Renal pelvis (tissue), 1 donor: ENCODE measurements at regions not wholly inside any gene's neighbourhood (a gene's known extent, or its start where the extent isn't known, plus 50 kb on each side); places are given as distances from the start of the nearest gene placed in this dataset.

Experiments
- DNase-seq: peaks from one replicate; pipeline ENCODE4 v3.0.0-alpha.2; 2013

DNA sequence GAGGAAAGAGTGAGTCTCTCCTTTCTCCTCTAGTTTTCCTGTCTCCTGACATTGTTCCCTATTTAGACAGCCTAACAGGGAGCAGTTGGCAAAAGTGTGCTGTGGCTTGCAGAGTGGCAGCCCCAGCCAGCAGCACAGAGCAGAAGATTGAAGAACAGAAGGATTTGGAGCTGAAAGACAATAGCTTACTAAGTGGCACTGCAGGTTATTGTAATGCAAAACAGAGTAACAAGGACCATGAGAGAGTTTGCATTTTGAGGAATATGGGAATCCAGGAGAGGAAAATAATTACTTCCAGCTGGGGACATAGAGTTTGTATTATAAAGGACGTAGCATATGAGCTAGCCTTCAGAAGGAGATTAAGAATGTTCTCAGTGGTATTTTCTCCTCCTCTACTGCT, 342.4 kb downstream of the AKAIN1 start:
- DNase-seq = no peak

- DNase-seq = no peak
These were observed 345.6 kb downstream of the AKAIN1 start for GRCh38 chr18:4851301-4851976.

DNA sequence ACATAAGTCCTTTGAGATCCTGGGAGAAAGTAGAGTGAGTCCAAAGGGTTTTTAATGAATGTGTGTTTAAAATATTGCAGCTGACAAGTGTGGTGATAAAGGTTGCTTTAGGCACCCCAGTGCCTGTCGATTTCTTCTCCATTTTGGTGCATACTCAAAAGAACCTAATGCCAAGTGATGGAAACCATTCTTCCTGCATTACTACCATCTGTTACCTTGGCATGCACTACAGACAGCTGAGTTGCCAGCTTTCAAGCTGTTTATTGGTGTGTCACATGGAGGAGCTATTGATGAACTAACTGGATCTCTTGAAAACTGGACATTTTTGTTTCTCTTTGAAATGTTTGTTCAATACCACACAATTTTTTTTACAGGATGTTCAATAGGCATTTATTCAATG, 350.0 kb downstream of the AKAIN1 start:
- no peak for DNase-seq

GRCh38 chr18:4844320-4844719, 352.7 kb downstream of the AKAIN1 start:
- no peak for DNase-seq

DNA sequence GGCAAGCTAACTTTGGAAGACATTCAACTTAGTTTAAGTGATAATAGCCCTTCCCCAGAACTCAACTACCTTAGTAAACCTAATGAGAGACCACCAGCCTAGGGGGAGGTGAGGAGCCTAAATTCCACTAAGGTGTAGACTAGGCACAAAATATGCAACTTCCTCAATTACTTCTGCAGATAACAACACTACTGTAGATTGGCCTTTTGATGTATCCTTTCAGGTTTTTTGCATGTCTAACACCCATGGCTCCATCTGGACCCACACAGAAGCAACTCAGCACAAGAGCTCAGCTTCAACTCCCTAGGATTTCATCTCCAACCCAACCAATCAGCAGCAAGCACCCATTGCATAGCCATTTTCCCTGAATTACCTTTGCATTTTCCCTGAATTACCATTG, 353.3 kb downstream of the AKAIN1 start:
- no peak for DNase-seq

DNA sequence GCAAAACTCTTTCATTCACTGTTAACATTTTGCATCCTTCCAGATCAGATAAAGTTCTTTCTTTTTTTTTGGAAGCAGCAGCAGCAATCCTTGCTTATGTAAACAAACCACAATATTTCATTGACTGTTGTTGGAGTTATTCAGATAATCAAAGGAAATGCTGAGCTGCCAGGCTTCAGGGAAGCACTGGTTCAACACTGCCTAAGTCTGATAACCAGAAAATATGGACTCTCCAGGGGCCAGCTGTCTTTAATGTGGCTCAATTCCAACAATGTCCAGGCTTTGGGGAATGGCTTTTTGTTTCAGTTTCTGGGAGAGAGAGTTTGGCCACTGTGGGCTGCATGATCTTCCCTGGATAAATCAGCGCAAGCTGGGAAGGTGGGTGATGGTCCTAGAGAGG, 354.3 kb downstream of the AKAIN1 start:
- DNase-seq = no peak

DNA sequence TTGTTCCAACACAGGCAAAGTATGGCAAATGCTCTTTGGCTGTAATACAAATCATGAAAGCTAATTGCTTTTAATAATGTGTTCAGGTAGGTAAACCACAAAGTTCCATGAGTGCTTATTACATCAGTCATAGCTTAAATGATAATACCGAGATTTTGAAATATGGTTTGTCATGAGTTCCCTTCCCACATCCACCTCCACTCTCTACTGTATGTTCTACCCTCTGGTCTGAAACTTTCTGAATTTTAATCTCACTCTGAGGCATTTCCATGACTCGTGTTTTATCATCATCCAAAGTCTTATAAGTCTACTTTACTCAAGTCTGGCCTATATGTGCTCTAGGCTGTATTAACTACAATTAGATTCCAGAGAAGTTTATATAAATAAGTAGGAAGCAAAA, 354.8 kb downstream of the AKAIN1 start:
- DNase-seq = no peak

DNA sequence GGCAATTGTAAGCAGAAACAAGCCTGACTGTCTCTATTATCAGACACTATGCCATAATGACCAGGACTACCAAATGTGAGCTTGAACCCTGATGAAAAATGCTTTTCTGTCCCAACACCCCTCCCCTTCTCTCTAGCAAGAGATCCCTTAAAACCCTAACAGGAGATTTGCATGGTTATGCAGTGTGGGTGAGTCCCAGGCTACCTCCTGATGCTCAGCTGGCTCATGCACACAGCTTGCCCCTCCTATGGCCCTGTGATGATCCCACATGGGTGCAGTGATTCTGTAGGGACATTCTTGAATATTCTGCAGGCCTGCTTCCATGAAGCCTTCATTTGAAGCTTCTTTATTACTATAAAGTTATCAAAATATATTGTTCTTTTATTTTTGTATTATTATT, 357.4 kb downstream of the AKAIN1 start:
- DNase-seq = no peak

DNA sequence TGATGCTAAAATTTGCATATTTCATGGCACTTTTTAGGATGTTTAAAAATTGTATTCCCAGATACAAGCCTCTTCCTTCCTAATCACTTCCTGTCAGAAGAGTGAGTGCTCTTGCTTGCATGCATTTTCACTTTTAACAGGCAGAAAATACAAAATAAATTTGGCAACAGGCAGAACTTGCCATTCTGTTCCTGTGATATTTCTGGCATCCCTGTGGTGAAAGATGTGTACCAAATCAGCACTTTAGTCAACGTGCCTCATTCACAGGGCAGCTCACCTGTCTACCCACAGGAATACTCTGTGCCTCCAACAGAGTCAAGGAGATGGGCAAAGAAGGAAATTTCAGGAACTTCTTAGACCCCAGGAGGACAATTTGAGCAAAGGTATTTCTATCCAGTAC, 360.9 kb downstream of the AKAIN1 start:
- no peak for DNase-seq

- DNase-seq = no peak
These were observed 365.2 kb downstream of the AKAIN1 start for GRCh38 chr18:4831791-4832375.

GRCh38 chr18:4831127-4831526, 365.9 kb downstream of the AKAIN1 start:
- no peak for DNase-seq

- DNase-seq = no peak
These were observed 368.0 kb upstream of the DLGAP1 start for GRCh38 chr18:4823091-4823490.

- DNase-seq = no peak
These were observed 366.7 kb upstream of the DLGAP1 start for GRCh38 chr18:4821801-4822200.

DNA sequence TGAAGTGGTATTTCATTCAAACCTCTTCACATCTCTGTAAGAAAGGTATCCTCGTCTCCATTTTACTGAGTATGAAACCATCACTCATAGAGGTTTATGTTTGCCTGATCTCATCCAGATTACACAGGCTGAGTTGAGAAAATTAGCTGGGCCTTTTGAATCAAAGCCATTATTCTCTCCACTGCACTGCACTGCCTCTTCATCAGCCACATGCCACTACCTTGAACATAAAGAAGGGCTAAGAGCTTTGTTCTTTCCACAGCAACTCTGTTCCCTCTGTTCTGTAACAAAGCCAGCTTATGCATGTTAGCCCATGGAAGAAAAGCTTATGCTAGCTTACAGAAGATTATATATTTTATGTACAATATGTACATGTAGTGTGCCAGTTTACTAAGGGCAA, 362.6 kb upstream of the DLGAP1 start:
- no peak for DNase-seq

GRCh38 chr18:4813708-4814107, 358.6 kb upstream of the DLGAP1 start:
- DNase-seq = no peak

GRCh38 chr18:4808891-4809290, 353.8 kb upstream of the DLGAP1 start:
- DNase-seq = no peak

DNA sequence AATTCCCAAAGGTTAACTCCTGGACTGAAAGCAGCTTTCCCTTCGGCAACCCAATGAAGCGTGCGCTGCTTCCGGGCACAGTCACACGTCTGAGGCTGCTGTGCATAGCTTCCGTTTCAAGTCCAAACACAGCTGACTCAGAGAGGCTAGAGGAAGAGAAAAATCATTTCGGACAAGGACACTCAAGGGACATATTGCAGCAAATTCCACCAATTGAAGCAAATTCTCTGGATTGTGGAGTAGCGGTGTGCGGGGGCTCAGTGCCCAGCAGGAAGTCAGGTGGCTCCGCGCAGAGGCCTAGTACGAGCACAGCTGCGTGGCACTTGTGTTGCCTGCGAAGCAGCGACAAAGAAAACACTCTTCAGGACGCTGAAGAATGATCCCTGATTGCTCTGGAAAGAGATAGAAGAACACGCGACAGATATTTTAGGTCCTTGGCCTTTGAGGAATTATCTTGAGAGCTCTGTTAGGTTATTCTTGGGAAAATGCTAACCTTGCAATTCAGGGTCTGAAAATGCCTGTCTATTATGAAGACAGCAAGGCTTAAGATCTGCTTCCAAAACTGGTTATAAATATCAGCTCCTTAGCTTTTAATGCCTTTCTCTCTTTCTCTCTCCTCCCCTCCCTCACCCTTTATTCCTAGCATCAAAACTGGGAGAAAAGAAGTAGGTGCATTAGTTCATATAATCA, 352.6 kb upstream of the DLGAP1 start:
- peak; percentile 26 for DNase-seq

DNA sequence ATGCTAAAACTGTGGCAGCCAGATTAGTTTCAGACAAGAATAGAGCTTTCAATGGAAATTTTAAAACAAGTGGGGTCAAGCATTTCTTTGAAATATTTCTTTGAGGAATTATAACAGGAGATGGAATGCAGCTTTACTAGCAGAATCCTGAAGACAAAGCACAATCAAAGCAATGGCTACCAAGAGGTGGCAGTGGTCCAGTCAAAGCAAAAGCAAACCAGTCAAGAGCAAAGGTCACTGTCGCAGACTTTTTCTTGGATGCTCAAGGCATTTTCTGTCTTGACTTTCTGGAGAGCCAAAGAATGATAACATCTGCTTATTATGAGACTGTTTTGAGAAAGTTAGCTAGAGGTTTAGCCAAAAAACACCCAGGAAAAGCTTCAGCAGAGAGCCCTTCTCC, 351.2 kb upstream of the DLGAP1 start:
- no peak for DNase-seq

GRCh38 chr18:4802296-4802695, 347.2 kb upstream of the DLGAP1 start:
- no peak for DNase-seq

DNA sequence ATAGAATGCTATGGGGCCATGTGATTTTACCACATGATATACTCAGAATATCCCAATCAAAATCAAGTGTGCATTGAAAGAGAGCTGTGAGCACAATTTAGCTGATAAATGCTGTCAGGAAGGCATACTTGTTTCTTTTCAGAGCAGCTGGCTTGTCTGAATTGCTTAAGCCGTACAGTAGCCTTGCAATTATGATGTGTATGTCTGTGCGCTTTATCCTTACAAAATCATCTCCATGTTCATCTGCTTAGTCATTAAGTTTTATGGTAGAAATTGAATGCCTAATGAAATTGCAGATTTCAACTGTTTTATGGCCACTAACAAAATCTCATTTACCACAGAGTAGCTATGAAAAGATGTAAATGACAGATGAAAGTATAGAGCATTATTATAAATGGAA, 346.0 kb upstream of the DLGAP1 start:
- no peak for DNase-seq

DNA sequence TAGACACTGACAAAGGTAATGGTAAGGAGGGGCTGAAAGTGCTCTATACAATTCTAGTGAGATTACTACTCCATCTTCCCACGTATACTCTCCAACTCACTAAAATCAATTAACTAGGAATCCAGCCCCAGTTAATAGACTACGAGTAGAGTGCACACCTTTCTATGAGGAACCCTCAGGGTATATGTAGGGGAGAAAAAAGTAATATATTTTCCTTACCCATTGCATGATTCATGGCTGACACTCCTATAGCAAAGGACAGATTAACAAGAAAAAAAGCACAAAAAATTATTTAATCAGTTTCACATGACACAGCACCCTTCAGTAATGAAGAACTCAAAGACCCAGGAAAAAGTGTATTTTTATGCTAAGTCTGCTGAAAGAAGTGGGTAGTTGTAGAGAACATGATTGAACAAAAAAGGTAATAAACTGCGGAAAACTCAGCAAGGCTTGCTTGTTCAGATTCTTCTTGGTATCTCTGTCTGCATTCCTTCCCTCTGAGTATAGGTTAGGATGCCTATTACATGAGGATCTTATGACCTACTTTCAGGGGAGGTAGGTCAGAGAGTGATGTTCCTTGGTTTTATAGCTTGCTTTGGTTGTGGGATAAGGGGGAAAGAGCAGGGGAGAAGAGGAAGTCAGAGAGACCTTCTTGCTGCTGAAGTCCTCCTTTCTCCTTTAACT, 342.0 kb upstream of the DLGAP1 start:
- DNase-seq = no peak

GRCh38 chr18:4789506-4789905, 334.4 kb upstream of the DLGAP1 start:
- DNase-seq = no peak

DNA sequence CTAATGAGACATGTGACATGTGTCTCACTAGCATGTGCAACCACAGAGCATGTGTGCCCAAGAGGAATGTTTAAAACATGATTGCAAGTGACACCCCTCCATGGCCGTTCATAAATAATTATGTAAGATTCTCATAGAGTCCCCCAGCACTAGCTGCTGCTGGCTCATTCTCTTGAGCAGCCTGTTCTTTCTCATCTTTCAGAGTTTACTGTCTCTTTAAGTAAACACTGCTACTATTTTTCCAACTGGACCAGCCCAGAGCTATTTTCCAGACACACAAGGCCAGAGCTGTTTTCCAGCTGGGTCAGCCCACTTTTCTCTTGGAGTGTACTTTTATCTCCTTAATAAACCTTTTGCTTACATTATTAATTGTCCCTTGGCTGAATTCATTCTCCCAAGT, 326.8 kb upstream of the DLGAP1 start:
- no peak for DNase-seq
